ENCODE measurements at regions not wholly inside any gene's neighbourhood (a gene's known extent, or its start where the extent isn't known, plus 50 kb on each side); places are given as distances from the start of the nearest gene placed in this dataset.

DNA sequence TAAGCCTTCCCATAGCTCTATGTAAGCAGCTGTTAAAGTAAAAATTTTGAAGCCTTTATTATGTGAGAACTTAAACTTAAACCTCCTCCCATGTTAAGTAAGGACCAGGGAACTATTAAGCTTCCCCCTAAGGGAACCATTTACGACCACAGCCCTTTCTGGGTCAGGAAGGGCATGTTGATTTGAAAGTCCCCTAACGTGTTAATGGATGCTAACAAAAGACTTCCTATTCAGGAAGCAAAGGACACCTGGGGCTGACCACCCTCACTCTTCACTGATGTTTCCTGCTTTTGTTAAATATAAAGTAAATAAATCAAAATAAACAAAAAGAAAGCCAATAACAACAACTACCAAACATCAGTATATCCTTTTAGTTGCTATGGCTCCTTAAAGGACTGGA is 170.6 kb upstream of the RFX3 start:
- no peak for TF ChIP-seq EGR1 (IDR thresholded peaks at IDR 0.05)
- no peak for TF ChIP-seq TEAD4 (IDR thresholded peaks at IDR 0.05)
- TF ChIP-seq FOXM1 (IDR thresholded peaks at IDR 0.05; ENCODE audit: borderline replicate concordance, low read depth): no peak
- no peak for TF ChIP-seq YY1 (IDR thresholded peaks at IDR 0.05; ENCODE audit: low read depth)
- TF ChIP-seq CREB1 (IDR thresholded peaks at IDR 0.05; ENCODE audit: low read depth): no peak
- TF ChIP-seq TCF12 (IDR thresholded peaks at IDR 0.05; ENCODE audit: low read depth): no peak
- TF ChIP-seq, protein P1, sequence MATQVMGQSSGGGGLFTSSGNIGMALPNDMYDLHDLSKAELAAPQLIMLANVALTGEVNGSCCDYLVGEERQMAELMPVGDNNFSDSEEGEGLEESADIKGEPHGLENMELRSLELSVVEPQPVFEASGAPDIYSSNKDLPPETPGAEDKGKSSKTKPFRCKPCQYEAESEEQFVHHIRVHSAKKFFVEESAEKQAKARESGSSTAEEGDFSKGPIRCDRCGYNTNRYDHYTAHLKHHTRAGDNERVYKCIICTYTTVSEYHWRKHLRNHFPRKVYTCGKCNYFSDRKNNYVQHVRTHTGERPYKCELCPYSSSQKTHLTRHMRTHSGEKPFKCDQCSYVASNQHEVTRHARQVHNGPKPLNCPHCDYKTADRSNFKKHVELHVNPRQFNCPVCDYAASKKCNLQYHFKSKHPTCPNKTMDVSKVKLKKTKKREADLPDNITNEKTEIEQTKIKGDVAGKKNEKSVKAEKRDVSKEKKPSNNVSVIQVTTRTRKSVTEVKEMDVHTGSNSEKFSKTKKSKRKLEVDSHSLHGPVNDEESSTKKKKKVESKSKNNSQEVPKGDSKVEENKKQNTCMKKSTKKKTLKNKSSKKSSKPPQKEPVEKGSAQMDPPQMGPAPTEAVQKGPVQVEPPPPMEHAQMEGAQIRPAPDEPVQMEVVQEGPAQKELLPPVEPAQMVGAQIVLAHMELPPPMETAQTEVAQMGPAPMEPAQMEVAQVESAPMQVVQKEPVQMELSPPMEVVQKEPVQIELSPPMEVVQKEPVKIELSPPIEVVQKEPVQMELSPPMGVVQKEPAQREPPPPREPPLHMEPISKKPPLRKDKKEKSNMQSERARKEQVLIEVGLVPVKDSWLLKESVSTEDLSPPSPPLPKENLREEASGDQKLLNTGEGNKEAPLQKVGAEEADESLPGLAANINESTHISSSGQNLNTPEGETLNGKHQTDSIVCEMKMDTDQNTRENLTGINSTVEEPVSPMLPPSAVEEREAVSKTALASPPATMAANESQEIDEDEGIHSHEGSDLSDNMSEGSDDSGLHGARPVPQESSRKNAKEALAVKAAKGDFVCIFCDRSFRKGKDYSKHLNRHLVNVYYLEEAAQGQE (IDR thresholded peaks at IDR 0.05; ENCODE audit: low read depth): no peak
- TF ChIP-seq EP300 (IDR thresholded peaks at IDR 0.05; ENCODE audit: borderline replicate concordance): no peak
- TF ChIP-seq, protein P2, sequence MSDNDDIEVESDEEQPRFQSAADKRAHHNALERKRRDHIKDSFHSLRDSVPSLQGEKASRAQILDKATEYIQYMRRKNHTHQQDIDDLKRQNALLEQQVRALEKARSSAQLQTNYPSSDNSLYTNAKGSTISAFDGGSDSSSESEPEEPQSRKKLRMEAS (IDR thresholded peaks at IDR 0.05): no peak
- TF ChIP-seq RAD21 (IDR thresholded peaks at IDR 0.05; ENCODE audit: low read depth): no peak
- TF ChIP-seq, protein P3, sequence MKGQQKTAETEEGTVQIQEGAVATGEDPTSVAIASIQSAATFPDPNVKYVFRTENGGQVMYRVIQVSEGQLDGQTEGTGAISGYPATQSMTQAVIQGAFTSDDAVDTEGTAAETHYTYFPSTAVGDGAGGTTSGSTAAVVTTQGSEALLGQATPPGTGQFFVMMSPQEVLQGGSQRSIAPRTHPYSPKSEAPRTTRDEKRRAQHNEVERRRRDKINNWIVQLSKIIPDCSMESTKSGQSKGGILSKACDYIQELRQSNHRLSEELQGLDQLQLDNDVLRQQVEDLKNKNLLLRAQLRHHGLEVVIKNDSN (IDR thresholded peaks at IDR 0.05): no peak
- no peak for TF ChIP-seq NFIC (IDR thresholded peaks at IDR 0.05)
- TF ChIP-seq TAF1 (IDR thresholded peaks at IDR 0.05; ENCODE audit: low read depth): no peak
- TF ChIP-seq CEBPB (IDR thresholded peaks at IDR 0.05): no peak
- no peak for TF ChIP-seq ZBTB7A (IDR thresholded peaks at IDR 0.05; ENCODE audit: low read depth)

DNA sequence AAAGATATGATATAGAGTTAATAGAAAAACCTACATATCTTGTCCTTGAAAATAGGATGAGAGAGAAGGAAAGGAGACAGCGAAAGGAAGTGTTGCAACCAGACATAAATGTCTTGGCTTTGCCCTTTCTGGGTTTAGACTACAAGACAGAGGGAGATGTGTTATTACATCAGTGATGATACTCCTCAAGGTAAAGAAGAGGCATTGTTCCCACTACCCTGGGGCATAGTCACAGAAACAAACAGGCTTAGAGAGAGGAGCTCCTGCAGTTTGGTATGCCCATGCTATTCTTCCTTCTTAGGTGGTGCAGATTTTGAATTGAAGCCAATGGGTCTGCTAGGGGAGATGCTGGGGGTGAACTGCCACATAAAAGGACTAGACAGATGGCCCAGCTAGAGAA is 166.8 kb upstream of the RFX3 start:
- TF ChIP-seq FOXM1 (IDR thresholded peaks at IDR 0.05; ENCODE audit: borderline replicate concordance, low read depth) (no peak), TCF12 (IDR thresholded peaks at IDR 0.05; ENCODE audit: low read depth) (no peak), RAD21 (IDR thresholded peaks at IDR 0.05; ENCODE audit: low read depth) (no peak), YY1 (IDR thresholded peaks at IDR 0.05; ENCODE audit: low read depth) (no peak), EGR1 (IDR thresholded peaks at IDR 0.05) (no peak), NFIC (IDR thresholded peaks at IDR 0.05) (no peak), EP300 (IDR thresholded peaks at IDR 0.05; ENCODE audit: borderline replicate concordance) (no peak), TAF1 (IDR thresholded peaks at IDR 0.05; ENCODE audit: low read depth) (no peak)
- TF ChIP-seq, protein P1 (IDR thresholded peaks at IDR 0.05; ENCODE audit: low read depth): no peak
- TF ChIP-seq, protein P3 (IDR thresholded peaks at IDR 0.05): no peak

DNA sequence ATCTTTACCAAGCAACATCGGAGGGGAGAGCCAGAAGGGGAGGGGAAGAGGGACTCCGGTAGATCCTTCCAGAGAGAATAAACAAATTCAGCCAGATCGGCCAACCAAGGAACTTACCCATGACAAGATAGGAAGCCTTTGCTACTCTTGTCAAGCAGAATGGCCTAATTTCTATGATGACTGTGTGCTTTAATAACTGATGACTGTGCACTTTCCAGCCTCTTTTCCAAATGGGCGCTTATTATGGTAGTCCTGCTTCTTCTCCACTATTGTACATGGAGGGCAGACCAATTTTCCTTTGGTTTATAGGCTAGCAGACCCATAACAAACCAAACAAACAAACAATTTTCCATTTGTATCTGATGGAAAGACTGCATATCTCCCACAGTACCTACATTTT is 163.8 kb upstream of the RFX3 start:
- TF ChIP-seq TEAD4 (IDR thresholded peaks at IDR 0.05): no peak
- no peak for TF ChIP-seq FOXM1 (IDR thresholded peaks at IDR 0.05; ENCODE audit: borderline replicate concordance, low read depth)
- TF ChIP-seq, protein P2 (IDR thresholded peaks at IDR 0.05): no peak
- TF ChIP-seq, protein P3 (IDR thresholded peaks at IDR 0.05): no peak
- TF ChIP-seq TAF1 (IDR thresholded peaks at IDR 0.05; ENCODE audit: low read depth): no peak
- no peak for TF ChIP-seq EP300 (IDR thresholded peaks at IDR 0.05; ENCODE audit: borderline replicate concordance)
- no peak for TF ChIP-seq CREB1 (IDR thresholded peaks at IDR 0.05; ENCODE audit: low read depth)
- TF ChIP-seq RAD21 (IDR thresholded peaks at IDR 0.05; ENCODE audit: low read depth): no peak
- TF ChIP-seq YY1 (IDR thresholded peaks at IDR 0.05; ENCODE audit: low read depth): no peak
- TF ChIP-seq CEBPB (IDR thresholded peaks at IDR 0.05): no peak
- TF ChIP-seq TCF12 (IDR thresholded peaks at IDR 0.05; ENCODE audit: low read depth): no peak
- TF ChIP-seq ZBTB7A (IDR thresholded peaks at IDR 0.05; ENCODE audit: low read depth): no peak
- TF ChIP-seq EGR1 (IDR thresholded peaks at IDR 0.05): no peak
- TF ChIP-seq NFIC (IDR thresholded peaks at IDR 0.05): no peak
- TF ChIP-seq, protein P1 (IDR thresholded peaks at IDR 0.05; ENCODE audit: low read depth): no peak

DNA sequence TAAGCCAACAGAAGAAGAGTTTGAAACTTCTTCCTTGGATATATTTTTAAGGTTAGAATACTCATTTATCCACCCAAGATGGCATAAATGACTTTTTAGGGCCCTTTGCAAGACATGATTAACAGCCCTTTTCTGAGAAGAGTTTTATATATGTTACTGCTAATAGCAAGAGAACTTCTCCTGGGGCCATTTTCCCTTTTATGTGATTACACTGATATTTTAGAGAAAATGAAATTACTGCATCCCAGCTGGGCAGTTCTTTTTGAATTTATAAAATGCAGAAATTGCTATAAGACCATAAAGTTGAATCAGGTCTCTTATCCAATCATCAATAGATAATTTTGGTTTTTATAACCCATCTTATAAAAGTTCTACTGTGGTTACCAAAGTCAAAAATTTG is 161.3 kb upstream of the RFX3 start:
- TF ChIP-seq CEBPB (IDR thresholded peaks at IDR 0.05): no peak

Measured in Ishikawa (cell line).